22Rv1 (cell line): ENCODE measurements at regions not wholly inside any gene's neighbourhood (a gene's known extent, or its start where the extent isn't known, plus 50 kb on each side); places are given as distances from the start of the nearest gene placed in this dataset.

ENCODE experiments used
- H3K27ac ChIP-seq: fragments of 450-650 bp; 2 replicates; pipeline ENCODE4 v1.5.1; 2017
- CTCF ChIP-seq: fragments of 450-650 bp; IDR thresholded peaks from 2 replicates; pipeline ENCODE4 v1.5.1; 2017; ENCODE audit warnings: mild to moderate bottlenecking
- ZFX ChIP-seq: fragments of 450-650 bp; IDR thresholded peaks from 2 replicates; pipeline ENCODE4 v1.6.1; 2017; ENCODE audit warnings: antibody characterized with exemption, borderline replicate concordance

GRCh38 chr2:234587341-234588053 lies 90.6 kb upstream of the ARL4C start:
- no peak overlapping the region for H3K27ac ChIP-seq
- TF ChIP-seq CTCF = no peak
- TF ChIP-seq ZFX = no peak

- no peak overlapping the region for H3K27ac ChIP-seq
- no peak for TF ChIP-seq CTCF
Measured at GRCh38 chr2:234583331-234583730, 86.5 kb upstream of the ARL4C start.

GRCh38 chr2:234580686-234581085 lies 83.8 kb upstream of the ARL4C start:
- no peak overlapping the region for H3K27ac ChIP-seq
- no peak for TF ChIP-seq ZFX
- no peak for TF ChIP-seq CTCF

- no peak overlapping the region for H3K27ac ChIP-seq
- TF ChIP-seq ZFX (no peak), CTCF (no peak)
Measured at GRCh38 chr2:234579231-234579962, 82.5 kb upstream of the ARL4C start.

GRCh38 chr2:234578389-234578788 lies 81.5 kb upstream of the ARL4C start:
- no peak for TF ChIP-seq ZFX
- no peak for TF ChIP-seq CTCF

GRCh38 chr2:234577191-234577590 lies 80.3 kb upstream of the ARL4C start:
- no peak overlapping the region for H3K27ac ChIP-seq
- TF ChIP-seq CTCF = no peak

More at GRCh38 chr2:234578389-234578788, 81.5 kb upstream of the ARL4C start:
- no peak overlapping the region for H3K27ac ChIP-seq
